GM19193 (cell line): ENCODE measurements at regions not wholly inside any gene's neighbourhood (a gene's known extent, or its start where the extent isn't known, plus 50 kb on each side); places are given as distances from the start of the nearest gene placed in this dataset.

Experiments
- POLR2A ChIP-seq: IDR thresholded peaks from 4 replicates; pipeline ENCODE4 v1.6.1; 2011; ENCODE audit not compliant: insufficient read depth, insufficient read length; ENCODE audit errors: extremely low read depth

GRCh38 chr6:105892577-105893262 is 193.4 kb upstream of the PRDM1 start:
- TF ChIP-seq POLR2A = no peak

DNA sequence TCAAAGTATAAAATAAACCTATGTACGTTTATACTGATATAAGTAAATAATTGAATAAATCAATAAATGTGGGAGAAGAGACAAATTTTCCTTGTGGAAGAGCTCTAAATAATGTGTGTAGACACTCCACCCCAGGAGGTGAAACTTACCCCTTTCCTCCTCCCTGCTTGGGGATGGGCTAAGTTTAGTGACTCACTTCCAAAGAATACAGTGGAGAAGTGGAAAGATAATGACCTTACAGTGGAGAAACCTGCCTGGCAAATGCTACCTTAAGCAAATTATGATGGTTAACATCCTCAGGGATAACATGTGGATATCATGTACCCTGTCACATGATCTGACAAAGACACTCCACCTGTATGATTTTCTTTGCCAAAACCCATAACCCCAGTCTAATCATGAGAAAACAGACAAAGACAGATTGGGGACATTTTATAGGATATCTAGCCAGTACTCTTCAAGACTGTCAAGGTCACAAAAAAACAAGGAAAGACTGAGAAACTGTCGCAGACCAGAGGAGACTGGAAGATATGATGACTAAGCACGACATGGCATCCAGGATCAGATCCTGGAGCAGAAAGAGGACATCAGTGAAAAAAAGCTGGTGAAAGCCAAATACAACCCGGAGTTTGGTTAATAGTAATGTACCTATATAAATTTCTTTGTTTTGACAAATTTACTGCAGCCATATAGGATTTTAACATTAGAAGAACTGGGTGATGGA is 195.5 kb upstream of the PRDM1 start:
- TF ChIP-seq POLR2A = no peak

GRCh38 chr6:105889902-105890301 is 196.2 kb upstream of the PRDM1 start:
- TF ChIP-seq POLR2A = no peak

- no peak for TF ChIP-seq POLR2A
These were observed 199.2 kb upstream of the PRDM1 start for GRCh38 chr6:105886814-105887544.

DNA sequence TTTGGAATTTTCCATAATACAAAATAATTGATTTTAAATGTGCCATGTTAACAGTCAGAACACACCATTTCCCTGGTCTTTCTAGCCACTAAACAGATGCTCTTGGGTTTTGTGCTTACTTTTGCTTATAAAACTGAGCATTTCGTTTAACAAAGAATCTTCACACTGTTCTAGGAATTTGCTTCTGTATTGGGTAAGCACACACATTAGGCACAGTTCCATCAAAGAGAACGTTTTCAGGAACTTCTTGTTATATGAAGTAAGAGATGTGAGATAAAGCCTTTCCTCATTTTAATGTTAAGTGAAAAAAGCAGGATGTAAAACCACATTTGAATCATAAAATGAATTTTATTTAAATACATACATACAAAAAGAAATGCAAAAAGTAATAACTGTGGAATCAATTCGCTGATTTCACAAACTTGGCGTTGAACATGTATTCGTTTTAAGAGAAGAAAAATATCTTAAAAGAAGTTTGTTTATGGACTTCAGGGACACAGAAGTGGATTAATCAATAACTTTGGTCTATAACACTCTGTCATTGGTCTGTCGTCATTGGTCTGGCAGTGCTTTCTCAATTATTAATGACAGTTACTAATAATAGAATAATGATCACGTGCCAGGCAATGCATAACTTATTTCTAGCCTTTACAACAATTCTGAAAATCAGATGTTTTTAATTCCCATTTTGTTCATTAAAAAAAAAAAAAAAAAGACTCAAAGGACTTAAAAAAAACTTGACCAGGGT is 199.9 kb upstream of the PRDM1 start:
- no peak for TF ChIP-seq POLR2A

DNA sequence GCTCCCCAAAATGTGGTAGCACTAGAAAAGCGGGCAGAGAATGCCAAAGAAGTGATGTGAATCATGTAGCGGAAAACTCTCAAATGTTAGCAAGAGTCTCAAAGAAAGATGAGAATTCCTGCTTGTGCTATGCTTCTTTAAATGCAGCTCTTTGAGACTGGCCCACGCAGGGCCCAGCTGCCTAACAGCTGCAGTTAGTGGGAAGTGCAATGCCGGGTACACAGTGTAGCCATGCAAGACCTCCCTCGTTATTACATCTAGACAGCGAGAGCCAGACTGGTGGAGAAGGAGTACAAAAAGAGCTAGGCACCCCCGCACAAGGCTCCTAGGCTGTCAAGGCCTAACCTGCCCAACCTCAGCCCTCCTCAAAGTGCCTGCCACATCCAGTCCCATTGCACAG is 201.7 kb upstream of the PRDM1 start:
- no peak for TF ChIP-seq POLR2A

GRCh38 chr6:105884011-105884410 is 202.1 kb upstream of the PRDM1 start:
- TF ChIP-seq POLR2A = no peak

DNA sequence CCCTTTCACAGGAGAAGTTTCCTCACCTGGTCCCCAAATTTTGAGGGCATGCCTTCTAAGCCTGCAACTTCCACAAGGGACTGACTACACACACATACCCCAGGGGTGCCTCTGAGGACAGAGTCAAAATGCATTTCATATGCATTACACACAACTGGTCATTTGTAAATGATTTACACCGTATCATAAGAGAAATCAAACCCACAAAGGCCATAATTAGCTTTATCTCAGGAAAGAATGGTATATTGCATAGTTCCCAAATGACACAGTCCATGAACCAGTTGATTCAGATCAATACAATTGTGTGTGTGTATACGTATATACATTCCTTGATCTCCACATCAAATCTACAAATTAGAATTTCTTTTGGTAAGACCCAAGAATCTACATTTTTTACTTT is 203.3 kb upstream of the PRDM1 start:
- no peak for TF ChIP-seq POLR2A

DNA sequence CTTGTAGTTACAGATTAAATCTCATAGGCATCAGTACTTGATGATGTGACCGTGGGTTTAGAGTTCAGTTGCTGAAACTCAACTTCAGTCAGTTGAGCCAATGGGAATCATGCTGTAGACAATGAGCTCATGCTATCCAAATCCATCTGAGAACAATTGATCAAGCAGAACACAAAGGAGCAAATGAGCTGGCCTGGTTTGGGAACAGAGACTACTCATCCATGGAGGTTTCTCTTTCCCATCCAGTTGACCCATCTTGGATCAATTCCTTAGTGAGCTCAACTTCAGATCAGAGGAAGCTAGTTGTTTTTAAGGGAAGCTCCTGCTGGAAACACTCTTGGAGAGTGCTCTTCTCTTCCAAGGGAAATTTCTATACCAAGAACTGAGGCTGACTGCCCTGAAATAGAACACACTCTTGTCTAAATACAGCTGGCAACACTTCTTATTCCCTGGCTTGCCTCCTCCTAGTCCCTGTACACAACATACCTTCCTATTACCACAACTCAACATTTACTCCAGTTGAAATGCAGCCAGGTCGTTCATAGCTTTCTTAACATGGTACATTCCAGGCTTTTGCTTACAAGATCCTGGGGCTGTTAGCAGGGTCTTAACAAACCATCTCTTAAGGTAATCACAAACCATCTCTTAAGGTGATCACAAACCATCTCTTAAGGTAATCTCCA is 203.9 kb upstream of the PRDM1 start:
- no peak for TF ChIP-seq POLR2A

DNA sequence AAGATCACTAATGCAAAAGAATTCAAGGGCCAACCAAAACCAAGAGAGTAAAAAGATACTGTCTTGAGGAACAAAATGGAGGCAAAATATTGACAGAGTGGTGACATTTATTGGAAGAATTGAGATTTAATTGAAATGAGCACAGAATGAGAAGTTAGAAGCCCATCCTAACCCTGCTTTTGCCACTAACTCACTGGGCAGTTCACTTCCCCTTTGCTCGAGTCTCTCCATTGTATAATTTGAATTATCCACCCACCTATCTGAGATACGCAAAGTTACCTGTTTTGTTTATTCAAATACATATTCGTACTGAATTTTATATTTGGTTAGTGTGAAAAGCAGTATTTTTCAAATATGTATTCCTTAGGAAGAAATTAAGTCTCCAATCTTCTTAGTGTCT is 204.5 kb upstream of the PRDM1 start:
- no peak for TF ChIP-seq POLR2A

GRCh38 chr6:105880030-105880492 is 206.1 kb upstream of the PRDM1 start:
- no peak for TF ChIP-seq POLR2A

GRCh38 chr6:105879146-105879545 is 207.0 kb upstream of the PRDM1 start:
- TF ChIP-seq POLR2A = no peak

DNA sequence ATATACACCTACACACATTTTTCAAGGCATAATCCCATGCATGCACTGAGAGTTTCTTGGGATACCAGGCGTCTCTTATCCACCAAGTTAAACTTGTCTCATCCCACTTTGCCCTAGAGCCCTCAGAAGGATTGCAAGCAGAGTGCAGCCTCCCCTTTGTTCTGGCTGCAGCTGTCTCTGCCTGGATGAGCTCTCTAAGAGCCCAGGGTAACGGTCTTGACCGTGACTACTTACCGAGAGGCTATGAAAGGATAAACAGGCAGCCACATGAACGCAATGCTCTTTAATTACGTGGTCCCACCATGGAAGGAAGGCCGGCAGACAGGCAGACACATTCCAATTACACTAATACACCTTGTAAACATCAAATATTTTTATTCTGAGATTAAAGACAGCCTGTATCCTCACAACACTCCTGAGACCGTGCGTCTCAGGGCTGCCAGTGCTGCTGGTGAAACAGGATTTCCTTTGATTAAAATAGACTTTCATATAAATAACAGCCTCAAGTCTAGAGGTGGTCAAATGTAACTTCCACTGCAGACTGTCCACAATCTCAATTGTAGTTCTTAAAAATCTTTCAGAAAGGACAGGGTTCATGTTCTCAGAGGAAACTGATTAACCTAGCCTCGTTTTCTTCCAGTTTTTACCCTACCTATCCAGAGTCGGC is 210.0 kb upstream of the PRDM1 start:
- TF ChIP-seq POLR2A = no peak
